ENCODE measurements at regions not wholly inside any gene's neighbourhood (a gene's known extent, or its start where the extent isn't known, plus 50 kb on each side); places are given as distances from the start of the nearest gene placed in this dataset.

- TF ChIP-seq POLR2A (IDR thresholded peaks at IDR 0.05) (no peak), CTCF (IDR thresholded peaks at IDR 0.05) (no peak)
- no peaks in the 10 kb centered on the region for H3K27me3 ChIP-seq
- H3K36me3 ChIP-seq, result no peaks in the 10 kb centered on the region
- no peak for DNase-seq
- no peak overlapping the region for H3K4me3 ChIP-seq
- H3K27ac ChIP-seq, result no peak overlapping the region
- H3K4me1 ChIP-seq, result no peaks in the 10 kb centered on the region
- H3K9me3 ChIP-seq, result no peaks in the 10 kb centered on the region
Observed at GRCh38 chr12:24649634-24650033, 299.3 kb downstream of the BCAT1 start.

- no peak overlapping the region for H3K4me3 ChIP-seq
- DNase-seq, result no peak
- no peaks in the 10 kb centered on the region for H3K4me1 ChIP-seq
- no peaks in the 10 kb centered on the region for H3K36me3 ChIP-seq
- no peaks in the 10 kb centered on the region for H3K9me3 ChIP-seq
- H3K27ac ChIP-seq, result no peak overlapping the region
- TF ChIP-seq POLR2A (IDR thresholded peaks at IDR 0.05), result no peak
- no peak for TF ChIP-seq CTCF (IDR thresholded peaks at IDR 0.05)
- no peaks in the 10 kb centered on the region for H3K27me3 ChIP-seq
Observed at GRCh38 chr12:24649209-24649608, 299.7 kb downstream of the BCAT1 start.

DNA sequence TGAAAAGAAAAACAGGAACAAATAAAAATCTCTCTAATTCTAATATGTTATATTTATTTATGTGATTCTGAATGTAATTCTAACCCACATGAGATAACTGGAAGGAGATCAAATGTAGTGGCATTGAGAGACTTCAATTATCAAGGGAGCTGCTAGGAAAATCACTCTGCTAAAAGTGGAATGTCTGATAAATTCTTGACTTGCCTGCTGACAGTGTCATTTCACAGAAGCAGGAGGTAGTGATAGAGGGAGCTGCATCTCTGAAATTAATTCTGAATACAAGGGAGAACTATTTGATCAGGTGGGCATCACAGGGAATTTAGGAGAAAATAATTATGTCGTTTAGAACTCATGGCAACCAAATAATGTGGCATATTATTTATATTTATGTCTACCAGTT, 303.6 kb downstream of the BCAT1 start:
- Histone ChIP-seq H3K36me3 (no peaks in the 10 kb centered on the region), H3K27me3 (no peaks in the 10 kb centered on the region), H3K9me3 (no peaks in the 10 kb centered on the region), H3K27ac (no peak overlapping the region), H3K4me1 (no peaks in the 10 kb centered on the region), H3K4me3 (no peak overlapping the region)
- DNase-seq, result no peak
- TF ChIP-seq POLR2A (IDR thresholded peaks at IDR 0.05) (no peak), CTCF (IDR thresholded peaks at IDR 0.05) (no peak)

- H3K27ac ChIP-seq, result no peak overlapping the region
- no peak overlapping the region for H3K4me3 ChIP-seq
- H3K4me1 ChIP-seq, result no peaks in the 10 kb centered on the region
- TF ChIP-seq POLR2A (IDR thresholded peaks at IDR 0.05), result no peak
- no peak for TF ChIP-seq CTCF (IDR thresholded peaks at IDR 0.05)
- no peak for DNase-seq
- no peaks in the 10 kb centered on the region for H3K27me3 ChIP-seq
- no peaks in the 10 kb centered on the region for H3K9me3 ChIP-seq
- H3K36me3 ChIP-seq, result no peaks in the 10 kb centered on the region
Observed at GRCh38 chr12:24643120-24644119, 305.5 kb downstream of the BCAT1 start.

- H3K4me3 ChIP-seq, result no peak overlapping the region
- no peak overlapping the region for H3K27ac ChIP-seq
- no peaks in the 10 kb centered on the region for H3K4me1 ChIP-seq
- TF ChIP-seq POLR2A (IDR thresholded peaks at IDR 0.05) (no peak), CTCF (IDR thresholded peaks at IDR 0.05) (no peak)
- DNase-seq, result no peak
- H3K27me3 ChIP-seq, result no peaks in the 10 kb centered on the region
- no peaks in the 10 kb centered on the region for H3K9me3 ChIP-seq
- H3K36me3 ChIP-seq, result no peaks in the 10 kb centered on the region
Observed at GRCh38 chr12:24639641-24640040, 309.3 kb downstream of the BCAT1 start.
